Lung (tissue), 11 donors: ENCODE measurements at regions not wholly inside any gene's neighbourhood (a gene's known extent, or its start where the extent isn't known, plus 50 kb on each side); places are given as distances from the start of the nearest gene placed in this dataset.

ENCODE experiments used
- ATAC-seq: fragments of 200-7000 bp; cut with Tn5 transposase; one replicate; pipeline ENCODE4 v1.9.1; 2020; ENCODE audit warnings: moderate number of reproducible peaks; ENCODE audit not compliant: insufficient read depth, low FRiP score
- DNase-seq, 3 donors: peaks; one replicate each; pipeline ENCODE4 v3.0.0-alpha.2; 2013 to 2017
- H3K27ac ChIP-seq, 2 donors: one replicate each; pipeline ENCODE4 v1.5.1; 2013; ENCODE audit warnings: mild to moderate bottlenecking in 2 of 2, moderate library complexity in 2 of 2, control low read depth in 1 of 2, inconsistent platforms in 1 of 2, low read depth in 1 of 2, low read length in 1 of 2
- H3K27me3 ChIP-seq, 3 donors: one replicate each; pipeline ENCODE4 v1.5.1; 2013; ENCODE audit warnings: low read length in 2 of 3; ENCODE audit not compliant: control insufficient read depth in 3 of 3, insufficient read depth in 3 of 3
- H3K36me3 ChIP-seq, 4 donors: one replicate each; pipeline ENCODE4 v1.5.1; 2013; ENCODE audit warnings: low read length in 4 of 4, mild to moderate bottlenecking in 1 of 4, moderate library complexity in 1 of 4; ENCODE audit not compliant: control insufficient read depth in 4 of 4, insufficient read depth in 4 of 4
- H3K4me1 ChIP-seq, 5 donors: one replicate each; pipeline ENCODE4 v1.5.1; 2013; ENCODE audit warnings: low read length in 5 of 5, mild to moderate bottlenecking in 2 of 5, moderate library complexity in 1 of 5; ENCODE audit not compliant: control insufficient read depth in 5 of 5, insufficient read depth in 5 of 5
- H3K4me3 ChIP-seq: one replicate; pipeline ENCODE4 v1.5.1; 2013; ENCODE audit warnings: mild to moderate bottlenecking, control low read depth, moderate library complexity
- H3K9ac ChIP-seq, 2 donors: one replicate each; pipeline ENCODE4 v1.5.1; 2013; ENCODE audit warnings: low read length in 2 of 2, control low read depth in 1 of 2; ENCODE audit not compliant: insufficient read depth in 1 of 2
- H3K9me3 ChIP-seq, 4 donors: one replicate each; pipeline ENCODE4 v1.5.1; 2013; ENCODE audit warnings: low read length in 3 of 4, mild to moderate bottlenecking in 1 of 4, moderate library complexity in 1 of 4; ENCODE audit not compliant: control insufficient read depth in 4 of 4, insufficient read depth in 3 of 4
- WGBS, 2 donors: extraction: QIAGEN DNeasy Blood & Tissue Kit; methylation state at CpG; one replicate each; pipeline ENCODE4 v1.1.7; 2013; 5-methylcytosine and 5-hydroxymethylcytosine counted together
- TF ChIP-seq, protein P1 (sequence below): IDR thresholded peaks from 2 replicates; pipeline ENCODE4 v1.5.1; 2012; ENCODE audit warnings: mild to moderate bottlenecking; ENCODE audit errors: control extremely low read depth, extremely low read depth
- donor health status: control.
- donor health status: control.
- donor health status: Bipolar disorder and iron deficiency.
- donor health status: healthy.
- donor health status: DM: yes; HTN: yes; CAD: no.

DNA sequence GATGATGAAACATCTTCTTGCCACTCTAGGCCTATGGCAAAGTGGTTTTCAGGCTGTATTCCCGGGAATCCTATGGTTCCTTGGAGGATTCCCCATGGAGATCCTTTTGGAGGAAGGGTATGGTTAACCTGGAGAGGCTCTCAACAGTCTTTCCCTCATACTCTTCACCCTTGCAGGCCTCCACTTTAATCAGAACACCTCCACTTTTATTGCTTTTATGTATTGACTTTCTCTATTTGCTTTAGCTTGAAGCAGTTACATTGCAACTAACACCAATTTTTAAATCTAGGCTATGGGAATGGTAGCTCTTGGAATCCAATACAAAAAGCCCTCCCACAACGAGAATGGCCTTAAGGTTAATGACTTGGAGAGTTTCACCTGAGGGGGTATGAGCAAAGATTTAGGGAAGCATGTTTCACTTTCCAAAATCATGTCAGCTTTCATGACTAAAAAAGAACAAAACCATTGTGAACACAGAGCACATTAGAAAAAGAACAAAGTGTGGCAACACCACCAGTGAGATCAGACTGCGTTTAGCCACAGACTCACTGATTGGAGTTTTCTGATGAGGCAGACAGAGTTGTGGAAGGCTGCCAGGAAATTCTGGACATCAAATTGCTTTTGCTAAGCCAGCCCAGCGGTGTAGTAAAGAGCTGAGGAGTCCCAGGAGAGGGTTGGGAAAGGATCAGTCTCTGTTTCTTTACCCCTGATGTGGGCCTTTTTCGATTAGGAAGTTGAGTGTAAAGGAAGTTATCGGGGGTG lies 130.4 kb upstream of the BMPER start:
- Histone ChIP-seq H3K4me3 (no peak overlapping the region), H3K27ac (peak overlapping the region; percentile 25 to 26), H3K36me3 (no peaks in the 10 kb centered on the region), H3K4me1 (peaks cover 3 to 18% (median 15%) of the 10 kb centered on the region in 5 donors), H3K9ac (no peak overlapping the region), H3K27me3 (no peaks in the 10 kb centered on the region), H3K9me3 (no peaks in the 10 kb centered on the region)
- DNase-seq (peak; percentile 82 to 96 (median 92)), ATAC-seq (no peak)
- TF ChIP-seq, protein P1, sequence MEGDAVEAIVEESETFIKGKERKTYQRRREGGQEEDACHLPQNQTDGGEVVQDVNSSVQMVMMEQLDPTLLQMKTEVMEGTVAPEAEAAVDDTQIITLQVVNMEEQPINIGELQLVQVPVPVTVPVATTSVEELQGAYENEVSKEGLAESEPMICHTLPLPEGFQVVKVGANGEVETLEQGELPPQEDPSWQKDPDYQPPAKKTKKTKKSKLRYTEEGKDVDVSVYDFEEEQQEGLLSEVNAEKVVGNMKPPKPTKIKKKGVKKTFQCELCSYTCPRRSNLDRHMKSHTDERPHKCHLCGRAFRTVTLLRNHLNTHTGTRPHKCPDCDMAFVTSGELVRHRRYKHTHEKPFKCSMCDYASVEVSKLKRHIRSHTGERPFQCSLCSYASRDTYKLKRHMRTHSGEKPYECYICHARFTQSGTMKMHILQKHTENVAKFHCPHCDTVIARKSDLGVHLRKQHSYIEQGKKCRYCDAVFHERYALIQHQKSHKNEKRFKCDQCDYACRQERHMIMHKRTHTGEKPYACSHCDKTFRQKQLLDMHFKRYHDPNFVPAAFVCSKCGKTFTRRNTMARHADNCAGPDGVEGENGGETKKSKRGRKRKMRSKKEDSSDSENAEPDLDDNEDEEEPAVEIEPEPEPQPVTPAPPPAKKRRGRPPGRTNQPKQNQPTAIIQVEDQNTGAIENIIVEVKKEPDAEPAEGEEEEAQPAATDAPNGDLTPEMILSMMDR = no peak
- 59 to 77% methylated on average over 6 of the region's 6 CpGs for WGBS, 2 donors

DNA sequence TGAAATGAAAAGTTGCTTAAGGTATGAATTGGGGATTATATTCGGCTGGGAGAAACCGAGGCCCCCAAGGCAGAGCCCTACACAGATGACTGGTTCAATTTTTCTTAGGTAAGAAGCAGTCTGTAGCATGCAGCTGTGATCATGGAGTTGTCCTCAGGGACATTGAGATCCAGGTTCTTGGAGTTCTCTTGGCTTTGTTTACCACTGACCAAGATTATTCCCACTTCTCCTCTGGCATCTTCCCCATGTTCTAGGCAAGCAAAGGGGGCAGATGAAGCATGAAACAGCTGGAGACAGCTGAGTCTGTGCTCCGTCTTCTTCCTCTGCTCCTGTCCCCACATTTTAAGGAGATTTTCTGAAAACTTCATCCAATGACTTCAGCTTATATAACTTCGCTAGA lies 129.5 kb upstream of the BMPER start:
- Histone ChIP-seq H3K9me3 (no peaks in the 10 kb centered on the region), H3K27me3 (no peaks in the 10 kb centered on the region), H3K4me3 (no peak overlapping the region), H3K36me3 (no peaks in the 10 kb centered on the region), H3K4me1 (peaks cover 2 to 18% (median 11%) of the 10 kb centered on the region in 5 donors), H3K9ac (no peak overlapping the region), H3K27ac (no peak overlapping the region)
- TF ChIP-seq, protein P1 = no peak
- ATAC-seq (no peak), DNase-seq (no peak)
- WGBS, 2 donors = 85 to 91% methylated on average over 4 of the region's 4 CpGs

DNA sequence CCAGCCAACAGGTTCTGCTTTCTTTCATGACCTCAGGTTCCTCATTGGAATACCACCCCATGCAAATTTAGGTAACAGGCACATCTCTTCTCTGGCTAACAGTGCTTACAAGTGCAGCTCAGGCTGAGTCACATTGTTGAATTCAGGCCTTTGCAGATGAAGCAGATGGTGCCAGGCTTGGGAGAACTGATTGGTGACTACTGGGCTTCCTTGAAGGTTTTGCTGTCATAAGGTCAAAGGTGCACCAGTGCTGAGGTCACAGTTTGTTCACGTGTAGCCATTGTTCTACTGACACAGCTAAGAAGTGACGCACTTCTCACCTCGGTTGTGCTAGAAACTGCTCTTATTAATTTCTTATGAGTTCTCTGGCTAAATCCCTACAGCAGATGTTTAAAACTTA lies 128.6 kb upstream of the BMPER start:
- ATAC-seq (no peak), DNase-seq (no peak)
- TF ChIP-seq, protein P1 = no peak
- Histone ChIP-seq H3K4me1 (peaks cover 0 to 25% (median 11%) of the 10 kb centered on the region in 5 donors), H3K9ac (no peak overlapping the region), H3K9me3 (no peaks in the 10 kb centered on the region), H3K27ac (no peak overlapping the region), H3K4me3 (no peak overlapping the region), H3K36me3 (no peaks in the 10 kb centered on the region), H3K27me3 (no peaks in the 10 kb centered on the region)
- 55 to 77% methylated on average over 3 of the region's 3 CpGs for WGBS, 2 donors
